ENCODE measurements at regions not wholly inside any gene's neighbourhood (a gene's known extent, or its start where the extent isn't known, plus 50 kb on each side); places are given as distances from the start of the nearest gene placed in this dataset.

GRCh38 chr7:33779216-33779615 is 126.1 kb upstream of the BMPER start:
- Histone ChIP-seq H3K4me1 (peaks cover 0 to 36% (median 2%) of the 10 kb centered on the region in 12 donors), H3K27ac (no peak overlapping the region), H3K27me3 (no peaks in the 10 kb centered on the region), H3K36me3 (no peaks in the 10 kb centered on the region), H3K9me3 (peaks cover 0 to 13% (median 0%) of the 10 kb centered on the region in 12 donors), H3K4me3 (no peak overlapping the region)
- no peak for TF ChIP-seq POLR2A (IDR thresholded peaks at IDR 0.05)
- no peak for TF ChIP-seq CTCF (IDR thresholded peaks at IDR 0.05)
- intact Hi-C loops (cut with DNase I): no loop called here
- WGBS, 4 donors: 75 to 82% (median 77%) methylated on average over 5 of the region's 5 CpGs
- no peak for ATAC-seq
- no peak for DNase-seq

GRCh38 chr7:33781167-33781566 is 124.2 kb upstream of the BMPER start:
- H3K4me3 ChIP-seq: no peak overlapping the region
- no peaks in the 10 kb centered on the region for H3K27me3 ChIP-seq
- no peak for TF ChIP-seq CTCF (IDR thresholded peaks at IDR 0.05)
- TF ChIP-seq POLR2A (IDR thresholded peaks at IDR 0.05): no peak
- peaks cover 0 to 22% (median 0%) of the 10 kb centered on the region in 12 donors for H3K4me1 ChIP-seq
- ATAC-seq: no peak
- no peak overlapping the region for H3K27ac ChIP-seq
- no peak for DNase-seq
- intact Hi-C loops (cut with DNase I): no loop called here
- H3K9me3 ChIP-seq: peaks cover 0 to 13% (median 0%) of the 10 kb centered on the region in 12 donors
- 55 to 82% (median 73%) methylated on average over 3 of the region's 3 CpGs for WGBS, 4 donors
- no peaks in the 10 kb centered on the region for H3K36me3 ChIP-seq

DNA sequence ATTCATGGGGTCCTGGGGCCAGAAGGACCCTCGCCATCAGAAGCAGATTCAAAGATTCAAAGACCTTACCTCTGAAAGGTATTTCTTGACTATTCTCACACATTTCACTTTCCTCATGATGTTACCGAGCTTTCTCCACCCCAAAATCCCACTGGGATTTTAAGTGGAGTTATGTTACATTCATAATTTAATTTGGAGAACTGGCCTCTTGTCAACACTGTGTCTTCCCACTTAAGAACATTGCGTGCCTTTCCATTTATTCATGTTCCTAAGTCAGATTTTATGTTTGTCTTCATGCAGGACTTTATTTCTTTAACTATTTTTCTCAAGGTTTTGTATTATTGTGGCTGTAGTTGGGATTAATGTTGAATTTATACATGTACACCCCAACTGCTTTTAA is 123.5 kb upstream of the BMPER start:
- DNase-seq (no peak), ATAC-seq (no peak)
- no peaks in the 10 kb centered on the region for H3K36me3 ChIP-seq
- 77 to 90% (median 82%) methylated on average over 3 of the region's 3 CpGs for WGBS, 4 donors
- H3K27ac ChIP-seq: no peak overlapping the region
- no peaks in the 10 kb centered on the region for H3K27me3 ChIP-seq
- no peak for TF ChIP-seq CTCF (IDR thresholded peaks at IDR 0.05)
- no peak for TF ChIP-seq POLR2A (IDR thresholded peaks at IDR 0.05)
- H3K4me3 ChIP-seq: no peak overlapping the region
- peaks cover 0 to 18% (median 0%) of the 10 kb centered on the region in 12 donors for H3K4me1 ChIP-seq
- H3K9me3 ChIP-seq: peaks cover 0 to 13% (median 0%) of the 10 kb centered on the region in 12 donors
- intact Hi-C loops (cut with DNase I): no loop called here

GRCh38 chr7:33784000-33784399 is 121.3 kb upstream of the BMPER start:
- 60 to 66% (median 61%) methylated on average over 2 of the region's 2 CpGs for WGBS, 4 donors
- peaks cover 0 to 18% (median 0%) of the 10 kb centered on the region in 12 donors for H3K4me1 ChIP-seq
- no peaks in the 10 kb centered on the region for H3K27me3 ChIP-seq
- ATAC-seq: peak in 1 of 4 donors; percentile 11
- intact Hi-C loops (cut with DNase I): no loop called here
- peaks cover 0 to 13% (median 0%) of the 10 kb centered on the region in 12 donors for H3K9me3 ChIP-seq
- H3K27ac ChIP-seq: no peak overlapping the region
- no peaks in the 10 kb centered on the region for H3K36me3 ChIP-seq
- no peak for DNase-seq
- H3K4me3 ChIP-seq: no peak overlapping the region
- TF ChIP-seq POLR2A (IDR thresholded peaks at IDR 0.05): no peak
- TF ChIP-seq CTCF (IDR thresholded peaks at IDR 0.05): no peak

Measured in heart left ventricle (tissue), 16 donors.